Thyroid gland (tissue), 4 donors: ENCODE measurements at regions not wholly inside any gene's neighbourhood (a gene's known extent, or its start where the extent isn't known, plus 50 kb on each side); places are given as distances from the start of the nearest gene placed in this dataset.

Experiments
- CTCF ChIP-seq, 6 experiments: fragments of 200-600 bp in 3 of 6; fragments of 450-650 bp in 3 of 6; sonication (generic) in 3 of 6; IDR thresholded peaks; one replicate each; pipeline ENCODE4 v1.5.1; 2016 to 2019; ENCODE audit warnings: antibody characterized with exemption in 6 of 6, mild to moderate bottlenecking in 2 of 6, inconsistent platforms in 1 of 6, moderate library complexity in 1 of 6
- POLR2A ChIP-seq, 2 donors: fragments of 450-650 bp; IDR thresholded peaks; one replicate each; pipeline ENCODE4 v1.6.1; 2017; ENCODE audit warnings: antibody characterized with exemption in 2 of 2, mild to moderate bottlenecking in 2 of 2, moderate library complexity in 1 of 2

- no peak for TF ChIP-seq CTCF (IDR thresholded peaks at IDR 0.05)
- no peak for TF ChIP-seq POLR2A (IDR thresholded peaks at IDR 0.05)
These were observed 104.0 kb upstream of the PPP2R5A start for GRCh38 chr1:212181015-212181882.
